ENCODE measurements at regions not wholly inside any gene's neighbourhood (a gene's known extent, or its start where the extent isn't known, plus 50 kb on each side); places are given as distances from the start of the nearest gene placed in this dataset.

GRCh38 chr5:114565139-114565538, 203.3 kb downstream of the KCNN2 start:
- H3K27ac Mint-ChIP-seq (ENCODE audit: unreplicated experiment) = no peak overlapping the region
- DNase-seq = no peak
- Histone ChIP-seq H3K4me3 (ENCODE audit: low read depth, low read length) (no peak overlapping the region), H3K27me3 (replicated peaks; ENCODE audit: control insufficient read depth, insufficient read depth, low read length) (no peaks in the 10 kb centered on the region), H3K4me1 (no peaks in the 10 kb centered on the region), H3K9me3 (no peaks in the 10 kb centered on the region), H3K36me3 (ENCODE audit: control insufficient read depth, insufficient read depth, low read length) (no peaks in the 10 kb centered on the region)
- no peak overlapping the region for H3K4me3 Mint-ChIP-seq (ENCODE audit: unreplicated experiment)
- no peaks in the 10 kb centered on the region for H3K36me3 Mint-ChIP-seq (ENCODE audit: insufficient read depth, unreplicated experiment)
- H3K9me3 Mint-ChIP-seq (ENCODE audit: unreplicated experiment) = peaks cover 10% of the 10 kb centered on the region
- no peaks in the 10 kb centered on the region for H3K4me1 Mint-ChIP-seq (ENCODE audit: low read depth, unreplicated experiment)
- no peak for TF ChIP-seq CTCF (IDR thresholded peaks at IDR 0.05; ENCODE audit: insufficient read depth in 1 of 2, low read depth in 1 of 2, low read length in 1 of 2, severe bottlenecking in 1 of 2, unreplicated experiment in 1 of 2)
- BruUV-seq (replicated peaks) = no TSS peak
- no peaks in the 10 kb centered on the region for H3K27me3 Mint-ChIP-seq (ENCODE audit: insufficient read depth, unreplicated experiment)
- intact Hi-C loops (cut with micrococcal nuclease; ENCODE audit: unreplicated experiment) = no loop called here
- POLR2A ChIA-PET = no interaction called here
- CTCF ChIA-PET = no interaction called here

GRCh38 chr5:114561415-114561814, 199.5 kb downstream of the KCNN2 start:
- no peak for DNase-seq
- no peak for TF ChIP-seq CTCF (IDR thresholded peaks at IDR 0.05; ENCODE audit: insufficient read depth in 1 of 2, low read depth in 1 of 2, low read length in 1 of 2, severe bottlenecking in 1 of 2, unreplicated experiment in 1 of 2)
- BruUV-seq (replicated peaks) = no TSS peak
- no peaks in the 10 kb centered on the region for H3K27me3 ChIP-seq (replicated peaks; ENCODE audit: control insufficient read depth, insufficient read depth, low read length)
- CTCF ChIA-PET = no interaction called here
- no peak overlapping the region for H3K4me3 Mint-ChIP-seq (ENCODE audit: unreplicated experiment)
- H3K27ac Mint-ChIP-seq (ENCODE audit: unreplicated experiment) = no peak overlapping the region
- no peaks in the 10 kb centered on the region for H3K36me3 ChIP-seq (ENCODE audit: control insufficient read depth, insufficient read depth, low read length)
- no peaks in the 10 kb centered on the region for H3K4me1 ChIP-seq
- no peaks in the 10 kb centered on the region for H3K36me3 Mint-ChIP-seq (ENCODE audit: insufficient read depth, unreplicated experiment)
- no peak overlapping the region for H3K4me3 ChIP-seq (ENCODE audit: low read depth, low read length)
- H3K9me3 Mint-ChIP-seq (ENCODE audit: unreplicated experiment) = peaks cover 4% of the 10 kb centered on the region
- no peaks in the 10 kb centered on the region for H3K27me3 Mint-ChIP-seq (ENCODE audit: insufficient read depth, unreplicated experiment)
- intact Hi-C loops (cut with micrococcal nuclease; ENCODE audit: unreplicated experiment) = no loop called here
- POLR2A ChIA-PET = no interaction called here
- no peaks in the 10 kb centered on the region for H3K4me1 Mint-ChIP-seq (ENCODE audit: low read depth, unreplicated experiment)
- peaks cover 6% of the 10 kb centered on the region for H3K9me3 ChIP-seq
